Cardiac fibroblast (primary cell): ENCODE measurements at regions not wholly inside any gene's neighbourhood (a gene's known extent, or its start where the extent isn't known, plus 50 kb on each side); places are given as distances from the start of the nearest gene placed in this dataset.

ENCODE experiments used
- DNase-seq, 2 donors: peaks; one replicate each; pipeline versions ENCODE4 v3.0.0 to v3.0.0-alpha.2; 2010; ENCODE audit warnings: low read depth in 2 of 2
- H3K4me3 ChIP-seq, 2 donors: replicated peaks in 1 of 2; 1 replicate in 1 of 2; 2 replicates in 1 of 2; pipeline ENCODE4 v1.5.1; 2011; ENCODE audit warnings: low read depth in 2 of 2, low read length in 2 of 2, mild to moderate bottlenecking in 2 of 2, moderate library complexity in 1 of 2
- CTCF ChIP-seq: IDR thresholded peaks from one replicate; pipeline ENCODE4 v1.5.1; 2011; ENCODE audit warnings: low read depth, mild to moderate bottlenecking, low read length, inconsistent platforms

- no peak for TF ChIP-seq CTCF
- DNase-seq, result no peak
- no peak overlapping the region for H3K4me3 ChIP-seq
These were observed 121.6 kb upstream of the VEPH1 start for GRCh38 chr3:157624801-157625200.

DNA sequence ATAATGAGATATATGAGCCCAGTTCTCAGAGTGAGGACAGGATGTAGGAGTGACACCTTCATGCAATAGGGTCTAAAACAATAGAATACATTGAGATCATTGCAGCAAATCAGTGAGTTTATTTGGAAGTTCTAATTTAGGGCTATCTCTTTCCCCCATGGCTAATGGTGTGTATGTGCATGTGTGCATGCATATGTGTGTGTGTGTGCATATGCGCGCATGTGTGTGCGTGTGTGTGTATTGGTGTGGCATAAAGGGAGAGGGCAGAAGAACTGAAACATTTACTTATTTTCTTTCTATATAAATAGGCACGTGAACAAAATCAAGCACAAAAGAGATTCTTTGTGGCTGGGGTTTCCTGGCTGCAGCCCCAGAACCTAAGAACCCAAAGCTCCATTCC lies 115.7 kb upstream of the VEPH1 start:
- DNase-seq, result no peak
- TF ChIP-seq CTCF, result no peak
- no peak overlapping the region for H3K4me3 ChIP-seq

- DNase-seq, result peak; percentile 82 to 83
- H3K4me3 ChIP-seq, result no peak overlapping the region
- TF ChIP-seq CTCF, result peak; percentile 53
These were observed 115.0 kb upstream of the VEPH1 start for GRCh38 chr3:157618075-157618760.

GRCh38 chr3:157614896-157615295 lies 111.7 kb upstream of the VEPH1 start:
- H3K4me3 ChIP-seq, result no peak overlapping the region
- TF ChIP-seq CTCF, result no peak
- DNase-seq, result no peak

GRCh38 chr3:157611536-157612076 lies 108.4 kb upstream of the VEPH1 start:
- H3K4me3 ChIP-seq, result no peak overlapping the region
- no peak for DNase-seq
- TF ChIP-seq CTCF, result no peak

GRCh38 chr3:157610876-157611535 lies 107.8 kb upstream of the VEPH1 start:
- DNase-seq, result no peak
- TF ChIP-seq CTCF, result no peak
- no peak overlapping the region for H3K4me3 ChIP-seq
